ENCODE measurements at regions not wholly inside any gene's neighbourhood (a gene's known extent, or its start where the extent isn't known, plus 50 kb on each side); places are given as distances from the start of the nearest gene placed in this dataset.
A peak's percentile ranks its signal among the peaks of the same experiment; 100 is the strongest.

- no peak for DNase-seq
Measured at GRCh38 chr13:89862011-89862690, 1485.3 kb upstream of the MIR17HG start.

DNA sequence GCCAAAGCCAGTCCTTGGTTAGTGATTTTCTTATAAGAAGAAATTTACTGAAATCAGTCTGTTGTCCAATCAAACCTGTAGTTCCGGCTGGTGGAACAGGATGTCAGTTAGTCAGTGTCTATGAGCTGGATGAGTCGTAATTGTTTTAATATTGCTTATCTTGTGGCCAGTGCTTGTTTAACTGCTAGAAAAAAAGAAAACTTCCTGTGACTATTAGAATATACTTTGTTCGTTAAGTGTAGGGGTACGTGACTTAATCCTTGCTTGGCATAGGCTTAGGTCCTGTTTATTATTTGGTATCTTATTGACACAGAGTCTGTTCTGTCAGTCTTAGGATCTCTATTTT lies 1484.8 kb upstream of the MIR17HG start:
- no peak for DNase-seq

DNA sequence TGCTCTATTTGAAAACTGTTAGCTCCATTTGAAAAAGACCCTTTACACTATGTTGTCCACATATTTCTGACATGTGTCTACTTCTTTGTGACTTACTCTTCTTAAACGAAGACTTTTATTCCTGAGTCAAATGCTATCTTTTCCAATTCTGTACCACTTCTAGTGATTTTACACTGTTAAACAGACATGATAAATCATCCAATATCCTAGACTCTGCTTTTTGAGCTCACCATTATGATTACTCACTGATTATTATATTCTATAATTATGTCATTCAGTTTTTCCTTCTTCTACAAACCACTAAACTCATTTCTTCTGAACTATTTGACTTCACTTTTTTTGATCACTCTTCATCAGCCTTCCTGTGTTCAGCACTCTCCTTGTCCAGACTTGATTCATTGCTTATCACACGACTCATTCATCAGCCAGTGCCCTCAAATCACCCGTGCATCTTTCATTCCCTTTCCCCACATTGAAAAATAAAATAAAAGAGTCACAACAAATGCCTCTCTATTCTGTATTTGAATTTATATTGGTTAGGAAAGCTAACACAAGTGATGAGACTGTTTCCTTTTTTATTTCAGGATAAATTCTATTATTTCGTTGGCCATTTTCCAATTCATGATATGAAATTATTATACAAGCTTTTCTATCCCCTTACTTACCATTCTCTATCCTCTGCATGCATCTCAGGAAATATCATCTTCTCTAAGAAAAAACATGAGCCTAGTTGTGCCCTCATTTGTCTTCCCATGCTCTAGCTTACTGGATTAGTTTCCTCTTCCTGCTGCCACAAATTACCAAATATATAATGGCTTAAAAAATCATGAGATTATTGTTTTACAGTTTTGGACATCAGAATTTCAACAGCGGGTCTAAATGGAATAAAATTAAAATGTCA lies 1482.1 kb upstream of the MIR17HG start:
- DNase-seq = no peak

GRCh38 chr13:89869312-89869711 lies 1478.2 kb upstream of the MIR17HG start:
- DNase-seq = no peak

- no peak for DNase-seq
Measured at GRCh38 chr13:89878904-89879303, 1468.6 kb upstream of the MIR17HG start.

DNA sequence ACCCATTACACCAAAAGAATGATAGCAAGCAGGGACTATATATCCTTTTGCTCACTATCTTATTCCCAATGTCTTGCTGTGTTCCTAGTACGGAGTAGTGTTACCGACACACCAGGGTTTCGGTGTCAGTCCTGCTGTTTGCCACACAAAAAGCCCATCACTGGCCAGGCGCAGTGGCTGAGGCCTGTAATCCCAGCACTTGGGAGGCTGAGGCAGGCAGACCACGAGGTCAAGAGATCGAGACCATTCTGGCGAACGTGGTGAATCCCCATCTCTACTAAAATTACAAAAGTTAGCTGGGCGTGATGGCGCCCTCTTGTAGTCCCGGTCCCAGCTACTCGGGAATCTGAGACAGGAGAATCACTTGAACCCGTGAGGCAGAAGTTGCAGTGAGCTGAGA lies 1467.3 kb upstream of the MIR17HG start:
- no peak for DNase-seq

DNA sequence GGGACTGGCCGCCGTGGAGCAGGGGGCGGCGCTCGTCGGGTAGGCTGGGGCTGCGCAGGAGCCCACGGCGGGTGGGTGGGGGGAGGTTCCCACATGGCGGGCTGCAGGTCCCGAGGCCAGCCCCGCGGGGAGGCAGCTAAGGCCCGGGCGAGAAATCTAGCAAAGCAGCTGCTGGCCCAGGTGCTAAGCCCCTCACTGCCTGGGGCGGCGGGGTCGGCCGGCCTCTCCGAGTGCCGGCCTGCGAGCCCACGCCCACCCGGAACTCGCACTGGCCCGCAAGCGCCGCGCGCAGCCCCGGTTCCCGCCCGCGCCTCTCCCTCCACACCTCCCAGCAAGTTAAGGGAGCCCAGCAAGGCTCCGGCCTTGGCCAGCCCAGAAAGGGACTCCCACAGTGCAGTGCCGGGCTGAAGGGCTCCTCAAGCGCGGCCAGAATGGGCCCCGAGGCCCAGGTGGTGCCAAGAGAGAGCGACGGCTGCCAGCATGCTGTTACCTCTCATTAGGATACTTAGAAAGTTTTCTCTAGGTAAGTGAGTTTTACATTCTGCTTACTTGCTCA lies 1463.5 kb upstream of the MIR17HG start:
- DNase-seq = no peak

GRCh38 chr13:89890806-89891205 lies 1456.7 kb upstream of the MIR17HG start:
- DNase-seq = no peak

DNA sequence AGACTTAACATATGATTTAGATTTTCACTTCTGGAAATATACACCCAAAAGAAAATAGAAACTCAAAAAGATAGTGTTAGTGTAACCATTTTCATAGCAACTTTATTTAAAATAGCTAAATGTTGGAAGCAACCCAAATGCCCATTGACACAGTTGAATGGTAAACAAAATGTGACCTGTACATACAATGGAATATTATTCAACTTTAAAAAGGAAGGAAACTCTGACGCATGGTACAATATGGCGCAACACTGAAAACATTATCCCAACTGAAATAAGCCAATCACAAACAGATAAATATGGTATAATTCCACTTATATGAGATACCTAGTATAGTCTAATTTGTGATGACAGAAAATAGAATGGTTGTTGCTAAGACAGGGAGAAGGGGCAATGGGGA lies 1456.1 kb upstream of the MIR17HG start:
- no peak for DNase-seq

DNA sequence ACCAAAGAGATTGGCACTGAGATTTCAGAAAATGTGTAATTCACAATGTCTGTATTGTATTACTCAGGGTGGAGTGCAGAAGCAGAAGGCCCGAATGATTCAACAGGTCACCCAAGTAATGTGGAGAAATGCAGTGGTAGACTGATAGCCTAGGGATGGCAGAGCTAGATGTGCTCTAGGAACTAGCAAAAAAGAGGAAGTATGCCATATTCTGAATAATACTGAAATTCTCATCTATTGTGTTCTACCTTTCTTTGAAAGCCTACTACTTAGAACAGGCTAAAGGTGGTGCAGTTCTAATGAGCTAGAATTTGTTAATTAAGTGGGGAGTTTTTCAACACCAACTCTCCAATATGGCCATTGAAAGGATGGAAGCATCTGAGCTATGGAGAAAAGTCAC lies 1449.8 kb upstream of the MIR17HG start:
- no peak for DNase-seq

DNA sequence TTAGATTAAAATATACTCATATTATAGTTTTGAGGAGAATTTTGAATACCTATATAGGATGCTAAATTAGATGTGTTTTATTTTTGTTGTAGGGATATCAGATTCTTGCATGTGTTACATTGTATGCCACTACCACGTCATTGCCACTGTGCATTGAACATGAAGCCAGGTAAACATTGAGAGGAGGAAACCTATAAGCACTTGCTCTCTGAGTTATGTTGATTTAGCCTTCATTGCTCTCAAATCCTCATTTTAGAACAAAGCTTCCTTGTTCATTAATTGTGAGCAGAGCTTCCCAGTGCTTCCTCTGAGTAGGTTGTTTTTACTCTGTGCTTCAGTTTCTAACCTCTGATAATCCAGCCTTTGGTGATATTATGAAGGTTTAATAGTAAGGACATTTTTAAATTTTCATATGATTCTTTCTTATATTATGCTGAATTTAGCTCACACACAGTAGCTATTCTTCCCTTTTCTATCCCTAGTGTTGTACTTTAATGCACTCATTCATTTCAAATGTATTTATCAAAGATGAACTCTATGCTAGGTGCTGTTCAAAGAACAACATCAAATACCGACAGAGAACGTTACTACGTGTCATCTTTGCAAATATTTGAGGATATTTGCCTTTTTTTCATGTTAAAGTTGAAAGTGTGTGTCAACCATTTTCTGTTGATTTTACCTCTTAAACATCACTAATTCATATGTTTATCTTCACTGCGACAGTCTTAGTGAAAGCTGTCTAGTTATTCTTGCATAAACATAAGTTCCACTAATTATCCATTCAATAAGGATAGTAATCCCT lies 1448.0 kb upstream of the MIR17HG start:
- peak; percentile 59 for DNase-seq

GRCh38 chr13:89900104-89900765 lies 1447.3 kb upstream of the MIR17HG start:
- no peak for DNase-seq

DNA sequence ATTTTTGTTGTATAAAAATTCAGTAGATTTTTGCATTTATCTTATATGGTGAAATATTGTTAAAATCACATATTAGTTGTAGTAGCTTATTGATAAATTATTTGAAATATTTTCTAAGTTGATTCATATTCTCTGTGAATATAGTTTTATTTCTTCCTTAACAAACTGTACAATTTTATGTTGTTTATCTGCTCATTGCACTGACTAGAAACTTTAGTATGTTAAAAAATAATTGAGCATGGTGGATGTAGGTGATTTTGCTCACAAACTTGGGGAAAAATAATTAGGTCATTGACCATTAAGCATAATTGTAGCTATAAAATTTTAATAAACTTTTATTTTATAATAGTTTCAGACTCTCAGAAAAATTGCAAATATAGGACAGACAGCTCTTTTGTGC lies 1445.3 kb upstream of the MIR17HG start:
- DNase-seq = no peak

DNA sequence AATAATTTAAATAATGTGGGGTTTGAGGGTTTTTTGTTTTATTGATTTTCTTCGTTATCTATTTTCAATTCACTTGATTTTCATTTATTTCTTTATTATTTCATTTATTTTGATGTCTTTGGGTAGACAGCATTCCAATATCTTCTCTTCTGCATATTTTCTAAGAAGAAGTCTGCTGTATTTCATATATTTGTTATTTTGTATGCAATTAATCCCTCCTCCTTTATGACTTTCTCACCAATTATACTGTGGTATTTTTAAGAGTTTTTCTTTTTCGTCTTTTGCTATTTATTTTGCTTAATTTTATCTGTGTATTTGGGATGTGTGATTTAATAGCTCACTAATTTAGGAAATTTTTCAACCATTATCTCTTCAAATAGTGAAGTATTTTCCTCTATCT lies 1444.4 kb upstream of the MIR17HG start:
- DNase-seq = no peak

DNA sequence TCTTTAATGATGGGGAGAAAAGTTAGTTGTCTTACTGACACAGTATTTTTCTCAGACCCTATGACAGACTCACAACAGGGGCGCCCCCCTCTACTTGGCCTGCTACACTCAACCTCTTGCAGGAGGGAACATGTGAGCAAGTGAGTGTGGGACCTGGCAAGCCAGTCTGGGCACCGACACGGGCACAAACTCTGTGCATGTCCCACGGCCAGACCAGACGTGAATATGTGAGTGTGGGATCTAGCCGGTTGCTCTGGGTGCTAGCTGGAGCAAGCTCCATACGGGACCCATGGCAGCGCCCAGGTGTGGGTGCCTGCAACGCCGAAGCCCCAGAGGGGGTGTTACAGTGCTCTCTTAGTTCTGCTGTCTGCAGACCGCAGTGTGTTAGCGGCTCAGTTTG lies 1437.3 kb upstream of the MIR17HG start:
- no peak for DNase-seq

GRCh38 chr13:89916551-89916950 lies 1430.9 kb upstream of the MIR17HG start:
- no peak for DNase-seq

DNA sequence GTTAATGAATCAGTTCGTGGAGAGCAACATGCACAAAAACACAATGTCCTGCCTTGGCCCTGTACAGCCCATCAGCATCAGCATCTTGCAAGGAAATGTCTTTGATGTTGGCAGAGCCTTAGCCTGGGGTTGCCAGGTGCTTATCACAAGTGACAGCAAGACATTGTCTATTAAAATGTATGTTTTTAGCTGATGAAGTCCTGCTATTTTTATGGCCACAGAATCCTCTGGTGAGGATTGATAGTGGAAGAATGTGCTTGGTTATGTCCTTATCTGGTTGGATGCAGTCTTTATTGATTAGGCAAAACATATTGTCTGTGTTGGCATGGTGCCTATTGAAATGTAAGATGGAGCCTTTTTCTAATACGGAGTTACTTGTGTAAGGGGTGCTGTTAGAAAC lies 1427.0 kb upstream of the MIR17HG start:
- no peak for DNase-seq

- no peak for DNase-seq
Measured at GRCh38 chr13:89923052-89923451, 1424.4 kb upstream of the MIR17HG start.

DNA sequence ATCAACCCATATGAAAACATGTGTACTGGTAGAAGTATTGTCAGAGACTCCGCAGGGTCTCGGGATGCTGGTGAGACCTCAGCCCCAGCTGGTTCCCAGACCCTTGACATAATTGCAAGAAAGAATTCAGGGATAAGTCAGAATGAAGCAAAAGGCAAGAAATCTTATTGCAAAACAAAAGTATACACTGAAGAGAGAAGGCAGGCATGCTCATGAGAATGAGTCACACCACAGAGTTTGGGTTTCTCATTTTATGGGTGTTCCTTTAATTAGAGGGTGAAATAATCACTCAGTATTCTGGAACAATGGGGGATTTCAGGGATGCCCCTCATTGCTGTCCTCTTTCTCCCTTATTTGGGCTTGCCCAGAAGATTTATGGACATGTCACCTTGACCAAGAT lies 1423.8 kb upstream of the MIR17HG start:
- DNase-seq = no peak

DNA sequence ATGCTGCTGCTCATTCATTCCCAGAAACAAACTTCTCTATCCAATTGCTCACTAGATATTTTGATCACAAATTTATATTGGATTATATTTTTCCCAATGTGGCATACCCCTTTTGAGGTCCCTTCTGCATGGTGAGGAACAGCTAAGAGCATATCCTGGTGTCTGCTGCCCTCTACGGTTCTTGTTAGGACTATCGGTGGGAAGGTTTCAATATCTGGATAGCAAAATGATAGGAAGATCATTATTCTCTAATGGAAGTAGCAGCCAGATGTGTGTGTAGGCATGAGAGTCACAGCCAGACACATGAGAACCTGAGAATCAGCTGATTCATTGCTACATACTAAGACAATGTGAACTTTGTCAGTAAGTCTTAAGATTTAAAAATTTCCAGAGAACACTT lies 1422.4 kb upstream of the MIR17HG start:
- no peak for DNase-seq

- no peak for DNase-seq
Measured at GRCh38 chr13:89930861-89931260, 1416.6 kb upstream of the MIR17HG start.

GRCh38 chr13:89932902-89933301 lies 1414.6 kb upstream of the MIR17HG start:
- DNase-seq = no peak

GRCh38 chr13:89936256-89936655 lies 1411.2 kb upstream of the MIR17HG start:
- DNase-seq = no peak

Data from NCI-H345 (cell line).